ENCODE measurements at regions not wholly inside any gene's neighbourhood (a gene's known extent, or its start where the extent isn't known, plus 50 kb on each side); places are given as distances from the start of the nearest gene placed in this dataset.

DNA sequence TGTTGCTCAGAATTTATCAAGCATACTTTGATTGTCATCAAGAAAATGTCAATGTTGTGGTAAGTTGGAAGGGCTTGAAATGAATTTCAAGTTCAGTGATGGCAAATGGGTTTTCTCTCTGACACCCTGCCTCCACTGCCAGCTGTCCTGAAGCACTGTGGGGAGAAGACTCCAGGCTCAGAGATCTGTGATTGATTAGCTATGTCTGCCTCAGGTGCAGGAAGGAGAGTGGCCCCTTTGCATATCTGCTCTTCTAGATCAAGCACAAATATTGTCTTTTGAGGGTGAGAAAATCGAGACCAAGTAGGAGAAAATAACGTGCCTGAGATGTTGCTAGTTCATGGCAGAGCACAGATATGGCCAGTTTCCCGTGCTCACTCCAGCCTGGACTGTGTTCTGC lies 178.8 kb upstream of the GLI2 start:
- no peak for FAIRE-seq
- Histone ChIP-seq H3K23me2 (ENCODE audit: low read depth, low read length) (peaks cover 2% of the 10 kb centered on the region; the same call in 1 of the 2 replicates), H3K4ac (replicated peaks; ENCODE audit: insufficient read length, low read depth, low read length) (no peak overlapping the region)

More for the DNA sequence above, 178.8 kb upstream of the GLI2 start:
- H3K56ac ChIP-seq (replicated peaks; ENCODE audit: insufficient read length, low read depth, low read length), result no peak overlapping the region
- H3K27me3 ChIP-seq (replicated peaks in 1 of 4; ENCODE audit: control insufficient read depth in 3 of 4, extremely low read depth in 1 of 4, insufficient read depth in 3 of 4, low read length in 3 of 4), result peaks cover 4 to 16% (median 16%) of the 10 kb centered on the region in 4 experiments
- H4K91ac ChIP-seq (replicated peaks; ENCODE audit: insufficient read length, low read length), result no peak overlapping the region
- POLR2A ChIA-PET (ENCODE audit: partially characterized antibody), result no interaction called here
- no peak for DNase-seq (ENCODE audit: low read depth in 1 of 2, low spot score in 2 of 2)
- H3K36me3 ChIP-seq (ENCODE audit: control insufficient read depth in 2 of 4, insufficient read depth in 4 of 4, low read length in 3 of 4), result no peaks in the 10 kb centered on the region
- 0 out of 2 replicates have a peak overlapping the region, but pooled peaks have one; percentile 21 for H2BK20ac ChIP-seq (ENCODE audit: low read length)
- CTCF ChIA-PET (ENCODE audit: partially characterized antibody), result no interaction called here
- no peaks in the 10 kb centered on the region for H4K20me1 ChIP-seq (replicated peaks in 1 of 2; ENCODE audit: control insufficient read depth in 1 of 2, insufficient read depth in 2 of 2, low read length in 2 of 2)
- H2BK15ac ChIP-seq (ENCODE audit: low read length), result no peak overlapping the region
- H3K18ac ChIP-seq (ENCODE audit: extremely low read depth, low read length), result no peak overlapping the region
- H3K14ac ChIP-seq (ENCODE audit: insufficient read length), result no peak overlapping the region
- WGBS, 2 experiments (ENCODE audit: extremely low coverage in 1 of 2, insufficient coverage in 1 of 2, insufficient read length in 1 of 2, insufficient replicate concordance in 2 of 2, low coverage in 1 of 2, low lambda C conversion rate in 2 of 2, missing lambda C conversion rate in 1 of 2), result 76% methylated on average over 3 of the region's 3 CpGs; no CpG with 5 or more reads in 1 of the 2 experiments
- H2AK5ac ChIP-seq (ENCODE audit: low read depth, low read length), result no peak overlapping the region
- H4K8ac ChIP-seq (ENCODE audit: extremely low read depth, insufficient read depth, low read length), result peak overlapping the region; percentile 41; the same call in 1 of the 2 replicates
- H3K23ac ChIP-seq (ENCODE audit: insufficient read length), result no peak overlapping the region
- no peak overlapping the region for H3K4me3 ChIP-seq (ENCODE audit: extremely low read depth in 1 of 4, insufficient read depth in 2 of 4, low read depth in 3 of 4, low read length in 4 of 4)
- no peaks in the 10 kb centered on the region; a peak in 1 of 7 replicates for H3K4me1 ChIP-seq (replicated peaks in 1 of 4; ENCODE audit: control insufficient read depth in 3 of 4, insufficient read depth in 4 of 4, low read length in 3 of 4)
- H3K4me2 ChIP-seq (ENCODE audit: insufficient read depth in 1 of 2, low read depth in 2 of 2, low read length in 2 of 2), result no peak overlapping the region
- no peaks in the 10 kb centered on the region for H3K79me2 ChIP-seq (ENCODE audit: control insufficient read depth in 1 of 2, insufficient read depth in 2 of 2, low read length in 2 of 2)
- no peak overlapping the region for H4K5ac ChIP-seq (ENCODE audit: insufficient read length, low read depth, low read length)
- H3K27ac ChIP-seq (ENCODE audit: low read depth, low read length), result no peak overlapping the region
- no peak overlapping the region for H3K9ac ChIP-seq (replicated peaks in 1 of 4; ENCODE audit: extremely low read depth in 1 of 4, low read depth in 3 of 4, low read length in 3 of 4)
- no peak overlapping the region for H2BK120ac ChIP-seq (replicated peaks; ENCODE audit: low read depth, low read length)
- H3K79me1 ChIP-seq (ENCODE audit: low read depth, low read length), result no peaks in the 10 kb centered on the region
- 0 out of 2 replicates have a peak overlapping the region, but pooled peaks have one; percentile 28 for H2AFZ ChIP-seq (ENCODE audit: low read length)
- no peak overlapping the region for H2BK5ac ChIP-seq (ENCODE audit: low read depth, low read length)
- TF ChIP-seq, protein P1, sequence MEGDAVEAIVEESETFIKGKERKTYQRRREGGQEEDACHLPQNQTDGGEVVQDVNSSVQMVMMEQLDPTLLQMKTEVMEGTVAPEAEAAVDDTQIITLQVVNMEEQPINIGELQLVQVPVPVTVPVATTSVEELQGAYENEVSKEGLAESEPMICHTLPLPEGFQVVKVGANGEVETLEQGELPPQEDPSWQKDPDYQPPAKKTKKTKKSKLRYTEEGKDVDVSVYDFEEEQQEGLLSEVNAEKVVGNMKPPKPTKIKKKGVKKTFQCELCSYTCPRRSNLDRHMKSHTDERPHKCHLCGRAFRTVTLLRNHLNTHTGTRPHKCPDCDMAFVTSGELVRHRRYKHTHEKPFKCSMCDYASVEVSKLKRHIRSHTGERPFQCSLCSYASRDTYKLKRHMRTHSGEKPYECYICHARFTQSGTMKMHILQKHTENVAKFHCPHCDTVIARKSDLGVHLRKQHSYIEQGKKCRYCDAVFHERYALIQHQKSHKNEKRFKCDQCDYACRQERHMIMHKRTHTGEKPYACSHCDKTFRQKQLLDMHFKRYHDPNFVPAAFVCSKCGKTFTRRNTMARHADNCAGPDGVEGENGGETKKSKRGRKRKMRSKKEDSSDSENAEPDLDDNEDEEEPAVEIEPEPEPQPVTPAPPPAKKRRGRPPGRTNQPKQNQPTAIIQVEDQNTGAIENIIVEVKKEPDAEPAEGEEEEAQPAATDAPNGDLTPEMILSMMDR (IDR thresholded peaks at IDR 0.05; ENCODE audit: control extremely low read depth in 1 of 3, insufficient read depth in 1 of 3, low read depth in 1 of 3, low read length in 3 of 3), result no peak
- TF ChIP-seq EP300 (IDR thresholded peaks at IDR 0.05; ENCODE audit: borderline replicate concordance in 1 of 2, low read depth in 2 of 2, low read length in 2 of 2) (no peak), SRF (IDR thresholded peaks at IDR 0.05; ENCODE audit: low read depth, low read length) (0 out of 2 replicates have a peak, but pooled peaks have one; percentile 39)
- H3K9me3 ChIP-seq (ENCODE audit: insufficient read depth in 2 of 2, low read depth in 1 of 2, low read length in 1 of 2), result no peaks in the 10 kb centered on the region
- no peak overlapping the region for H2BK12ac ChIP-seq (ENCODE audit: low read depth, low read length)
